ENCODE measurements at regions not wholly inside any gene's neighbourhood (a gene's known extent, or its start where the extent isn't known, plus 50 kb on each side); places are given as distances from the start of the nearest gene placed in this dataset.

- no peaks in the 10 kb centered on the region for H4K20me1 ChIP-seq (ENCODE audit: insufficient read depth, poor library complexity, severe bottlenecking)
- H3K4me3 ChIP-seq, result no peak overlapping the region
- H3K27me3 ChIP-seq, result peaks cover 6% of the 10 kb centered on the region
- 71% methylated on average over 6 of the region's 6 CpGs for WGBS (ENCODE audit: low lambda C conversion rate, missing lambda C conversion rate)
- no peak overlapping the region for H3K4me2 ChIP-seq
- H3K4me1 ChIP-seq (ENCODE audit: insufficient read depth), result peaks cover 12% of the 10 kb centered on the region
- no peaks in the 10 kb centered on the region for H3K36me3 ChIP-seq (replicated peaks; ENCODE audit: insufficient read depth, low read depth)
- H3K9me2 ChIP-seq (replicated peaks; ENCODE audit: insufficient read depth), result no peaks in the 10 kb centered on the region
- H2AFZ ChIP-seq, result no peak overlapping the region
- H3K9me3 ChIP-seq (ENCODE audit: low read depth), result no peaks in the 10 kb centered on the region
- no peaks in the 10 kb centered on the region for H3K79me2 ChIP-seq
- TF ChIP-seq CTCF (IDR thresholded peaks at IDR 0.05; ENCODE audit: poor library complexity), result no peak
- no peak for TF ChIP-seq EZH2 (IDR thresholded peaks at IDR 0.05; ENCODE audit: borderline replicate concordance)
- TF ChIP-seq EZH2phosphoT487 (IDR thresholded peaks at IDR 0.05; ENCODE audit: low read depth, severe bottlenecking, unreplicated experiment), result no peak
- DNase-seq (ENCODE audit: low spot score), result peak; percentile 70
- no peak overlapping the region for H3K27ac ChIP-seq
Observed at GRCh38 chr16:86882586-86883280, 304.4 kb downstream of the FOXL1 start.

GRCh38 chr16:86883583-86884389, 305.4 kb downstream of the FOXL1 start:
- Histone ChIP-seq H3K27ac (no peak overlapping the region), H3K36me3 (replicated peaks; ENCODE audit: insufficient read depth, low read depth) (no peaks in the 10 kb centered on the region), H3K4me2 (no peak overlapping the region), H3K9me3 (ENCODE audit: low read depth) (no peaks in the 10 kb centered on the region), H3K4me3 (no peak overlapping the region), H4K20me1 (ENCODE audit: insufficient read depth, poor library complexity, severe bottlenecking) (no peaks in the 10 kb centered on the region), H3K4me1 (ENCODE audit: insufficient read depth) (peaks cover 12% of the 10 kb centered on the region), H3K9me2 (replicated peaks; ENCODE audit: insufficient read depth) (no peaks in the 10 kb centered on the region), H3K79me2 (no peaks in the 10 kb centered on the region), H2AFZ (no peak overlapping the region), H3K27me3 (no peaks in the 10 kb centered on the region)
- WGBS (ENCODE audit: low lambda C conversion rate, missing lambda C conversion rate), result 53% methylated on average over 11 of the region's 14 CpGs
- no peak for DNase-seq (ENCODE audit: low spot score)
- TF ChIP-seq EZH2 (IDR thresholded peaks at IDR 0.05; ENCODE audit: borderline replicate concordance), result no peak
- TF ChIP-seq CTCF (IDR thresholded peaks at IDR 0.05; ENCODE audit: poor library complexity), result no peak
- TF ChIP-seq EZH2phosphoT487 (IDR thresholded peaks at IDR 0.05; ENCODE audit: low read depth, severe bottlenecking, unreplicated experiment), result no peak

- no peak for DNase-seq (ENCODE audit: low spot score)
- no peak overlapping the region for H3K27ac ChIP-seq
- WGBS (ENCODE audit: low lambda C conversion rate, missing lambda C conversion rate), result 57% methylated on average over 4 of the region's 4 CpGs
- H3K4me3 ChIP-seq, result no peak overlapping the region
- H3K4me2 ChIP-seq, result no peak overlapping the region
- no peaks in the 10 kb centered on the region for H3K79me2 ChIP-seq
- H3K9me3 ChIP-seq (ENCODE audit: low read depth), result no peaks in the 10 kb centered on the region
- H4K20me1 ChIP-seq (ENCODE audit: insufficient read depth, poor library complexity, severe bottlenecking), result no peaks in the 10 kb centered on the region
- H3K36me3 ChIP-seq (replicated peaks; ENCODE audit: insufficient read depth, low read depth), result no peaks in the 10 kb centered on the region
- no peak overlapping the region for H2AFZ ChIP-seq
- H3K27me3 ChIP-seq, result no peaks in the 10 kb centered on the region
- H3K9me2 ChIP-seq (replicated peaks; ENCODE audit: insufficient read depth), result no peaks in the 10 kb centered on the region
- peaks cover 12% of the 10 kb centered on the region for H3K4me1 ChIP-seq (ENCODE audit: insufficient read depth)
- no peak for TF ChIP-seq EZH2phosphoT487 (IDR thresholded peaks at IDR 0.05; ENCODE audit: low read depth, severe bottlenecking, unreplicated experiment)
- TF ChIP-seq CTCF (IDR thresholded peaks at IDR 0.05; ENCODE audit: poor library complexity), result no peak
- no peak for TF ChIP-seq EZH2 (IDR thresholded peaks at IDR 0.05; ENCODE audit: borderline replicate concordance)
Observed at GRCh38 chr16:86884390-86884650, 306.0 kb downstream of the FOXL1 start.

All from hepatocyte (in vitro differentiated cells).